ENCODE measurements at regions not wholly inside any gene's neighbourhood (a gene's known extent, or its start where the extent isn't known, plus 50 kb on each side); places are given as distances from the start of the nearest gene placed in this dataset.
"Not testable (repeated sequence)": the region's sequence is repeated elsewhere in the genome, so short reads cannot be mapped to it uniquely, and the experiment has no call there.

- DNase-seq, result no peak
Observed at GRCh38 chr10:55224007-55224781, 423.2 kb upstream of the PCDH15 start.

GRCh38 chr10:55223352-55223751, 422.3 kb upstream of the PCDH15 start:
- no peak for DNase-seq

GRCh38 chr10:55220975-55221374, 419.9 kb upstream of the PCDH15 start:
- no peak for DNase-seq

- no peak for DNase-seq
Observed at GRCh38 chr10:55215699-55216098, 414.7 kb upstream of the PCDH15 start.

GRCh38 chr10:55214608-55215007, 413.6 kb upstream of the PCDH15 start:
- DNase-seq, result no peak

GRCh38 chr10:55212051-55212450, 411.0 kb upstream of the PCDH15 start:
- DNase-seq, result no peak

GRCh38 chr10:55203874-55204273, 402.8 kb upstream of the PCDH15 start:
- DNase-seq, result no peak

GRCh38 chr10:55203319-55203718, 402.3 kb upstream of the PCDH15 start:
- DNase-seq, result no peak

GRCh38 chr10:55200020-55200419, 399.0 kb upstream of the PCDH15 start:
- no peak for DNase-seq

GRCh38 chr10:55191236-55191860, 390.3 kb upstream of the PCDH15 start:
- no peak for DNase-seq

GRCh38 chr10:55183993-55184392, 383.0 kb upstream of the PCDH15 start:
- DNase-seq, result peak; percentile 60

GRCh38 chr10:55180357-55180756, 379.3 kb upstream of the PCDH15 start:
- no peak for DNase-seq

- DNase-seq, result no peak
Observed at GRCh38 chr10:55174419-55174818, 373.4 kb upstream of the PCDH15 start.

GRCh38 chr10:55169493-55169892, 368.5 kb upstream of the PCDH15 start:
- DNase-seq, result no peak

GRCh38 chr10:55168343-55168742, 367.3 kb upstream of the PCDH15 start:
- no peak for DNase-seq

GRCh38 chr10:55163388-55163979, 362.5 kb upstream of the PCDH15 start:
- no peak for DNase-seq

- DNase-seq, result not testable (repeated sequence)
Observed at GRCh38 chr10:55162321-55162720, 361.3 kb upstream of the PCDH15 start.

- DNase-seq, result no peak
Observed at GRCh38 chr10:55160655-55161283, 359.7 kb upstream of the PCDH15 start.

- DNase-seq, result no peak
Observed at GRCh38 chr10:55158633-55159032, 357.6 kb upstream of the PCDH15 start.

- no peak for DNase-seq
Observed at GRCh38 chr10:55146032-55146431, 345.0 kb upstream of the PCDH15 start.

GRCh38 chr10:55144001-55144400, 343.0 kb upstream of the PCDH15 start:
- DNase-seq, result no peak

- no peak for DNase-seq
Observed at GRCh38 chr10:55141892-55142291, 340.9 kb upstream of the PCDH15 start.

- no peak for DNase-seq
Observed at GRCh38 chr10:55137063-55137462, 336.0 kb upstream of the PCDH15 start.

- DNase-seq, result no peak
Observed at GRCh38 chr10:55104738-55105137, 303.7 kb upstream of the PCDH15 start.

All from SIG-M5 (cell line).